ENCODE measurements at regions not wholly inside any gene's neighbourhood (a gene's known extent, or its start where the extent isn't known, plus 50 kb on each side); places are given as distances from the start of the nearest gene placed in this dataset.
"Not testable (repeated sequence)": the region's sequence is repeated elsewhere in the genome, so short reads cannot be mapped to it uniquely, and the experiment has no call there.

GRCh38 chr2:61774351-61774750 is 79.5 kb downstream of the FAM161A start:
- DNase-seq, result no peak

- DNase-seq, result no peak
Observed at GRCh38 chr2:61771904-61772845, 81.7 kb downstream of the FAM161A start.

GRCh38 chr2:61770746-61771145 is 83.1 kb downstream of the FAM161A start:
- no peak for DNase-seq

- DNase-seq, result no peak
Observed at GRCh38 chr2:61770298-61770697, 83.6 kb downstream of the FAM161A start.

GRCh38 chr2:61769093-61769675 is 84.7 kb downstream of the FAM161A start:
- DNase-seq, result no peak

GRCh38 chr2:61764035-61764800 is 89.6 kb downstream of the FAM161A start:
- peak; percentile 99 for DNase-seq

- peak; percentile 87 for DNase-seq
Observed at GRCh38 chr2:61763605-61764034, 90.2 kb downstream of the FAM161A start.

GRCh38 chr2:61762292-61762691 is 91.6 kb downstream of the FAM161A start:
- DNase-seq, result no peak

GRCh38 chr2:61759718-61760117 is 94.1 kb downstream of the FAM161A start:
- DNase-seq, result peak; percentile 88

- peak; percentile 90 for DNase-seq
Observed at GRCh38 chr2:61759005-61759404, 94.9 kb downstream of the FAM161A start.

- DNase-seq, result no peak
Observed at GRCh38 chr2:61758159-61758558, 95.7 kb downstream of the FAM161A start.

GRCh38 chr2:61753512-61753911 is 100.3 kb downstream of the FAM161A start:
- DNase-seq, result no peak

- peak; percentile 72 for DNase-seq
Observed at GRCh38 chr2:61750624-61751023, 103.2 kb downstream of the FAM161A start.

- DNase-seq, result no peak
Observed at GRCh38 chr2:61742955-61743354, 110.9 kb downstream of the FAM161A start.

GRCh38 chr2:61737841-61738240 is 116.0 kb downstream of the FAM161A start:
- DNase-seq, result no peak

- no peak for DNase-seq
Observed at GRCh38 chr2:61736953-61737352, 116.9 kb downstream of the FAM161A start.

- no peak for DNase-seq
Observed at GRCh38 chr2:61733563-61733962, 120.3 kb downstream of the FAM161A start.

- DNase-seq, result no peak
Observed at GRCh38 chr2:61732787-61733186, 121.1 kb downstream of the FAM161A start.

- no peak for DNase-seq
Observed at GRCh38 chr2:61727746-61728145, 126.1 kb downstream of the FAM161A start.

- DNase-seq, result no peak
Observed at GRCh38 chr2:61726456-61727209, 127.2 kb downstream of the FAM161A start.

GRCh38 chr2:61723364-61723763 is 130.5 kb downstream of the FAM161A start:
- DNase-seq, result not testable (repeated sequence)

GRCh38 chr2:61722800-61723199 is 131.1 kb downstream of the FAM161A start:
- DNase-seq, result no peak

Measured in fibroblast of skin of abdomen (primary cell).